ENCODE measurements at regions not wholly inside any gene's neighbourhood (a gene's known extent, or its start where the extent isn't known, plus 50 kb on each side); places are given as distances from the start of the nearest gene placed in this dataset.

DNA sequence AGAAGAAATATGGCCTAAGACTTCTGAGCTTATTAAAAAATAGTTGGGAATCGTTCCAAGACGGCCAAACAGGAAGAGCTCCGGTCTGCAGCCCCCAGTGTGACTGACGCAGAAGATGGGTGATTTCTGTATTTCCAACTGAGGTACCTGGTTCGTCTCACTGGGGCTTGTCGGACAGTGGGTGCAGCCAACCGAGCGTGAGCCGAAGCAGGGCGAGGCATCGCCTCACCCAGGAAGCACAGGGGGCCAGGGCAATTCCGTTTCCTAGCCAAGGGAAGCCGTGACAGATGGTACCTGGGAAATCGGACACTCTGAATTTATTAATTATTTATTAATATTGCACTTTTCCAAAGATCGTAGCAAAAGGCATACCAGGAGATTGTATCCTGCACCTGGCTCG lies 857.8 kb downstream of the C12orf50 start:
- TF ChIP-seq, protein P1, sequence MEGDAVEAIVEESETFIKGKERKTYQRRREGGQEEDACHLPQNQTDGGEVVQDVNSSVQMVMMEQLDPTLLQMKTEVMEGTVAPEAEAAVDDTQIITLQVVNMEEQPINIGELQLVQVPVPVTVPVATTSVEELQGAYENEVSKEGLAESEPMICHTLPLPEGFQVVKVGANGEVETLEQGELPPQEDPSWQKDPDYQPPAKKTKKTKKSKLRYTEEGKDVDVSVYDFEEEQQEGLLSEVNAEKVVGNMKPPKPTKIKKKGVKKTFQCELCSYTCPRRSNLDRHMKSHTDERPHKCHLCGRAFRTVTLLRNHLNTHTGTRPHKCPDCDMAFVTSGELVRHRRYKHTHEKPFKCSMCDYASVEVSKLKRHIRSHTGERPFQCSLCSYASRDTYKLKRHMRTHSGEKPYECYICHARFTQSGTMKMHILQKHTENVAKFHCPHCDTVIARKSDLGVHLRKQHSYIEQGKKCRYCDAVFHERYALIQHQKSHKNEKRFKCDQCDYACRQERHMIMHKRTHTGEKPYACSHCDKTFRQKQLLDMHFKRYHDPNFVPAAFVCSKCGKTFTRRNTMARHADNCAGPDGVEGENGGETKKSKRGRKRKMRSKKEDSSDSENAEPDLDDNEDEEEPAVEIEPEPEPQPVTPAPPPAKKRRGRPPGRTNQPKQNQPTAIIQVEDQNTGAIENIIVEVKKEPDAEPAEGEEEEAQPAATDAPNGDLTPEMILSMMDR (optimal IDR thresholded peaks at IDR 0.05 in 1 of 3, IDR thresholded peaks at IDR 0.05 in 1 of 3, conservative IDR thresholded peaks at IDR 0.05 in 1 of 3; ENCODE audit: extremely low read depth in 1 of 3, insufficient read depth in 2 of 3, low read length in 3 of 3), result no peak
- no peak for TF ChIP-seq EZH2 (IDR thresholded peaks at IDR 0.05; ENCODE audit: low read length)

Measured in keratinocyte (primary cell).